Nephron progenitor cell (in vitro differentiated cells): ENCODE measurements at regions not wholly inside any gene's neighbourhood (a gene's known extent, or its start where the extent isn't known, plus 50 kb on each side); places are given as distances from the start of the nearest gene placed in this dataset.

Source experiments
- DNase-seq: peaks from one replicate; pipeline ENCODE4 v3.0.0; 2021
- H3K27ac Mint-ChIP-seq: 2 replicates; pipeline ENCODE4 v1.8.0; 2021; ENCODE audit warnings: mild to moderate bottlenecking, moderate library complexity, mixed read lengths
- H3K27me3 Mint-ChIP-seq: 2 replicates; pipeline ENCODE4 v1.8.0; 2021; ENCODE audit warnings: mild to moderate bottlenecking, low read depth, mixed read lengths; ENCODE audit not compliant: poor library complexity
- H3K36me3 Mint-ChIP-seq: 2 replicates; pipeline ENCODE4 v1.8.0; 2021; ENCODE audit warnings: low read depth, mixed read lengths
- H3K4me1 Mint-ChIP-seq: 2 replicates; pipeline ENCODE4 v1.8.0; 2021; ENCODE audit warnings: mixed read lengths
- H3K4me3 Mint-ChIP-seq: 2 replicates; pipeline ENCODE4 v1.8.0; 2021; ENCODE audit warnings: mild to moderate bottlenecking, moderate library complexity, mixed read lengths
- H3K9me3 Mint-ChIP-seq: 2 replicates; pipeline ENCODE4 v1.8.0; 2021; ENCODE audit warnings: mild to moderate bottlenecking, moderate library complexity, mixed read lengths
- CTCF ChIP-seq: fragments of 200-600 bp; sonication (generic); IDR thresholded peaks from 2 replicates; pipeline ENCODE4 v1.5.0; 2021; ENCODE audit warnings: antibody characterized with exemption

DNA sequence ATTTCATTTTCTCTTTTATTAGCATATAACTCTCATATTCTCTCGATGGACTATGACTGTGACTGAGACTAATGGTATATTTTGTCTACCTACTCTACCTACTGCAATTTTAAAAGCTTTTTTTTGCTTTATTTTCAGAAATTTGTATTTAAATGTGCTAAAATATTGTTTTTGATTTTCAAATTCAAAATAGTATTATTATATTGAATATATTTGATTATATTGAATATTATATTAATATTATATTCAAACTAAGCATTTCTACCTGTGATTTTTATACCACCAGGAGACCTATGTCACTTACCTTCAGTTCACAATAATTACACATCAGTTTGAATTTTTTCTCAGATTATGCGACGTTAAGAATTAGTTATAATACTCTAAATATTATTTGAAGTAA lies 700.5 kb upstream of the RGMB start:
- no peak for TF ChIP-seq CTCF
- Mint-ChIP-seq H3K4me1 (no peaks in the 10 kb centered on the region), H3K36me3 (no peaks in the 10 kb centered on the region), H3K27me3 (no peaks in the 10 kb centered on the region), H3K9me3 (no peaks in the 10 kb centered on the region), H3K27ac (no peak overlapping the region), H3K4me3 (no peak overlapping the region)
- no peak for DNase-seq

DNA sequence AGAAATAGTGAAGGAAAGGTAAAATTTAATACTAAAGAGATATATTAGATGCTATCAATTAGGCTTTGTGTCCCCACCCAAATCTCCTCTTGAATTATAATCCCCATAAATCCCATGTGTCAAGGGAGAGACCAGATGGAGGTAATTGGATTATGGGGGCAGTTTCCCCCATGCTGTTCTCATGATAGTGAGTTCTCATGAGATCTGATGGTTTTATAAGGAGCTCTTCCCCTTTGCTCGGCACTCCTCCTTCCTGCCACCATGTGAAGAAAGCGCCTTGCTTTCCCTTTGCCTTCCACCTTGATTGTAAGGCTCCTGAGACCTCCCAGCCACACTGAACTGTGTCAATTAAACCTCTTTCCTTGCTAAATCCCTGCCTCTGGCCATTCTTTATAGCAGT lies 697.0 kb upstream of the RGMB start:
- Mint-ChIP-seq H3K27ac (no peak overlapping the region), H3K36me3 (no peaks in the 10 kb centered on the region), H3K4me1 (no peaks in the 10 kb centered on the region), H3K27me3 (no peaks in the 10 kb centered on the region), H3K9me3 (no peaks in the 10 kb centered on the region), H3K4me3 (no peak overlapping the region)
- no peak for TF ChIP-seq CTCF
- DNase-seq: no peak

- no peak for TF ChIP-seq CTCF
- no peak overlapping the region for H3K27ac Mint-ChIP-seq
- H3K4me1 Mint-ChIP-seq: no peaks in the 10 kb centered on the region
- H3K9me3 Mint-ChIP-seq: no peaks in the 10 kb centered on the region
- peaks cover 4% of the 10 kb centered on the region for H3K27me3 Mint-ChIP-seq
- DNase-seq: no peak
- H3K36me3 Mint-ChIP-seq: no peaks in the 10 kb centered on the region
- no peak overlapping the region for H3K4me3 Mint-ChIP-seq
Observed at GRCh38 chr5:98085593-98085992, 687.9 kb upstream of the RGMB start.

DNA sequence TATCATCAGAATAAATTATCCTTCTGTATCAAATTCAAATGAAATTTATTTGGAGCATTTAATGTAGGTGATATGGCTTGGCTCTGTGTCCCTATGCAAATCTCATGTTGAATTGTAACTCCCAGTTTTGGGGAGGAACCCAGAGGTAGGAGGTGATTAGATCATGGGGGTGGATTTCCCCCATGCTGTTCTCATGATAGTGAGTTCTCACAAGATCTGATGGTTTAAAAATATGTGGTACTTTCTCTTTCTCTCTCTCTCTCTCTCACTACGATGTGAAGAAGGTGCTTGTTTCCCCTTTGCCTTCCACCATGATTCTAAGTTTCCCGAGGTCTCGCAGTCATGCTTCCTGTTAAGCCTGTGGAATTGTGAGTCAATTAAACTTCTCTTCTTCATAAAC lies 678.4 kb upstream of the RGMB start:
- no peak for TF ChIP-seq CTCF
- Mint-ChIP-seq H3K4me3 (no peak overlapping the region), H3K27ac (no peak overlapping the region), H3K36me3 (no peaks in the 10 kb centered on the region), H3K9me3 (no peaks in the 10 kb centered on the region), H3K27me3 (no peaks in the 10 kb centered on the region), H3K4me1 (no peaks in the 10 kb centered on the region)
- no peak for DNase-seq

DNA sequence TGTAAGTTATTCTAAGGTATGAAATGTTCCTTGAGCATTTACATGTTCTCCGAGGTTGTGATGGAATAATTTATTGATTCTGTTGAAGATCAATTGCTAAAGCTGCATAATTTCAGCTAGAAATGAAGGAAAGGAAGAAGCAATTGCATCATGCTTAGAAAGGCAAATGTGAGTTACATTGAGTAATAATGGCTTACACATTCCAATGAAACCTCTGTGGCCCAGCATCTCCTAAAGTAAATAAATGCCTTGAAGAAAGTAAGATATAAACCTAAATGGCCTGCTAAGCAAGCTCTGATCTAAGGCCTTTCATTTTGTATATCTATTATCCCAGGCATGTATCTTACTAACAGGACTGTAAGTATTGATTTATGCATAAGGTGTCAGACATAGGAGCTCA lies 677.3 kb upstream of the RGMB start:
- Mint-ChIP-seq H3K27me3 (no peaks in the 10 kb centered on the region), H3K4me3 (no peak overlapping the region), H3K27ac (no peak overlapping the region), H3K36me3 (no peaks in the 10 kb centered on the region), H3K4me1 (no peaks in the 10 kb centered on the region), H3K9me3 (no peaks in the 10 kb centered on the region)
- DNase-seq: no peak
- TF ChIP-seq CTCF: no peak

DNA sequence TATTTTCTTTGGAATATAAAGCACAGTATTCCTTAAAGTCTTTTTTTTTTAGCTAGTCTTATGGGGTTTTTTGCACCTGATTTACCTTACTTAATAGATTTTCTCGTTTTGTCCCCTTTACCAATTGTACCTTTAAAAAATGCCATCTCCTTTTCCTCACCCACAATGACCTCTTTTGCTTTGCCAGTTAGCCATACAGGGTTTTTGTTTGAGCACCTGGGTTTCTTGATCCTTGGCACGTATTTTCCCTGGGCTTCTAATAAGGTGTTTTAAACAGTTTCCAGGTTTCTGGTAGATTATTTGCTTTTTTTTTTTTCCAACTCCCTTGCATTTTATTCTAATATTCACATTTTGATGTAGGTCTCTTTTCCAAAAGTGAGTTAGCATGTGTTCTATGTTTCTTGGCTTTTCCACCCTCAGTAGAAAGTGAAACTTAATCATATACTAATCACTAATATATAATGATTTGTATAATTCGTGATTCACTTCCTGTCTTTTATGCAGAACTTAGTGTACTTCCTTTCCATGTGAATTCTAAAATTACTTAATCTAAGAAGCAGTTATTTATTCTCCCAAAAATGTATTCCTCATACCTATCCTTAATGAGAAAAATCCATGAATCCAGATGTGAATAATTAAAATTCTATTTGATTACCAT lies 673.9 kb upstream of the RGMB start:
- Mint-ChIP-seq H3K9me3 (no peaks in the 10 kb centered on the region), H3K4me3 (no peak overlapping the region)
- DNase-seq: no peak

More for the DNA sequence above, 673.9 kb upstream of the RGMB start:
- no peak overlapping the region for H3K27ac Mint-ChIP-seq
- H3K27me3 Mint-ChIP-seq: no peaks in the 10 kb centered on the region
- TF ChIP-seq CTCF: no peak
- no peaks in the 10 kb centered on the region for H3K4me1 Mint-ChIP-seq
- no peaks in the 10 kb centered on the region for H3K36me3 Mint-ChIP-seq
